Coronary artery (tissue), 2 donors: ENCODE measurements at regions not wholly inside any gene's neighbourhood (a gene's known extent, or its start where the extent isn't known, plus 50 kb on each side); places are given as distances from the start of the nearest gene placed in this dataset.
"Not testable (repeated sequence)": the region's sequence is repeated elsewhere in the genome, so short reads cannot be mapped to it uniquely, and the experiment has no call there.

Experiments
- DNase-seq: peaks from one replicate; pipeline ENCODE4 v3.0.0-alpha.2; 2017; ENCODE audit warnings: low spot score
- H3K27ac ChIP-seq, 2 donors: fragments of 200-600 bp; sonication (generic); one replicate each; pipeline ENCODE4 v1.5.1; 2016 to 2019
- H3K4me3 ChIP-seq: fragments of 200-600 bp; sonication (generic); 2 replicates; pipeline ENCODE4 v1.5.1; 2016; ENCODE audit warnings: mild to moderate bottlenecking, moderate library complexity
- TF ChIP-seq, protein P1 (sequence below): fragments of 200-600 bp; sonication (generic); IDR thresholded peaks from one replicate; pipeline ENCODE4 v1.5.1; 2019; ENCODE audit warnings: antibody characterized with exemption

DNA sequence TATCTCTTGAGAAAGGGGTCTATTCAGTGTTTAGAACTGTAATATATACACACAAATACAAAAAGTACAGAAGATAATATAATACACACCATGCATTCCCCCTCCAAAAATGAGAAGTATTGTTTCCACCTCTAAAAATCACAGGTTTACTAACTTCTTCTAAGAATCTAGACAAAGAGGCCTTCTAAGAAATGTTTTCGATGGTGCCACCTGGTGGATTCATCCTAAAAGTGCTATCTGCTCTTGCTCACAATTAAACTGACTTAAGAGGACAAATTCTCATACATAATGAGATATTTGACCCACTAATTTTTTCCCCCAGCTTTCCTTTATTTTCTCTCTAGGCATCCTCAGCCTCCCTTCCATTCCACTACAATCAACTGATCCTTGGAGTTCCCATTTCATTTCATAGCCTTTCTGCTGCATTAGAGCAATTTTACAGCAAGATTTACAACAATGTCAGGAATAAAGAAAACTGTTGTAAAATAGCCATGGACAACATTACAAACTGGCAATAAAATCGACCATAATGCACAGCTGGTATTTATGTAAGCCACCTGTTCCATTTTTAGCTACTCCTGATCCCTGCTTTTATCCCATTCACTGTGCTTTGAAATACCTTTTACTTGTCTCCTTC lies 124.6 kb downstream of the ARRDC4 start:
- Histone ChIP-seq H3K4me3 (no peak overlapping the region), H3K27ac (no peak overlapping the region)
- TF ChIP-seq, protein P1, sequence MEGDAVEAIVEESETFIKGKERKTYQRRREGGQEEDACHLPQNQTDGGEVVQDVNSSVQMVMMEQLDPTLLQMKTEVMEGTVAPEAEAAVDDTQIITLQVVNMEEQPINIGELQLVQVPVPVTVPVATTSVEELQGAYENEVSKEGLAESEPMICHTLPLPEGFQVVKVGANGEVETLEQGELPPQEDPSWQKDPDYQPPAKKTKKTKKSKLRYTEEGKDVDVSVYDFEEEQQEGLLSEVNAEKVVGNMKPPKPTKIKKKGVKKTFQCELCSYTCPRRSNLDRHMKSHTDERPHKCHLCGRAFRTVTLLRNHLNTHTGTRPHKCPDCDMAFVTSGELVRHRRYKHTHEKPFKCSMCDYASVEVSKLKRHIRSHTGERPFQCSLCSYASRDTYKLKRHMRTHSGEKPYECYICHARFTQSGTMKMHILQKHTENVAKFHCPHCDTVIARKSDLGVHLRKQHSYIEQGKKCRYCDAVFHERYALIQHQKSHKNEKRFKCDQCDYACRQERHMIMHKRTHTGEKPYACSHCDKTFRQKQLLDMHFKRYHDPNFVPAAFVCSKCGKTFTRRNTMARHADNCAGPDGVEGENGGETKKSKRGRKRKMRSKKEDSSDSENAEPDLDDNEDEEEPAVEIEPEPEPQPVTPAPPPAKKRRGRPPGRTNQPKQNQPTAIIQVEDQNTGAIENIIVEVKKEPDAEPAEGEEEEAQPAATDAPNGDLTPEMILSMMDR, result peak; percentile 36
- DNase-seq, result no peak

DNA sequence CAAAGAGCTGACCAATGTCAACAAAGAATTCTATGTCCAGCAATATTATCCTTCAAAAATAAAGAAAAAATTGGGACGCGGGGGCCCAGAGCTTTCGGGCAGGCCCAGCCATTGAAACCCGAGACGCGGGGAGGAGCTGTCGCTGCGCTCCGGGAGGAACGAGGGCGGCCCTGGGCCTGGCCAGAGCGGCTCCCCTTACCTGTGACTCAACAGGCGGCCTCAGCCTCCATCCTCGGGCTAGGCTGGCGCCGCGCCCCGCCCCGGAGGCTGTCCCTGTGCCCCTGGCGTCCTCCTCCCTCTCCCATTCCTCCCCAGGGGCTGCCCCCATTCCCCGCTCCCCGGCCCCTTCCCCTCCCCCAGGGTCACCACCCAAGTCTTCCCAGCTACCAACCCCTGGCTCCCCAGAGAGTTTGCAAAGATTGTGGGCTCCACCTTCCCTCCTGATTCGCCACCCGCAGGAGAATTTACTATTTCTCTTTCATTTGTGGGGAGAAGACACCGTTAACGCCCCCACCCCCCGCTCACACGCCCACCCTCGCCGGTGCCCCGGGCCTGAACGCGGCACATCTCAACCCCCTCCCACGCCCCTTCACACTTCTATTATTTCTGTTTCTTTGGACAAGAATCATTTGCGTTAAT lies 127.9 kb downstream of the ARRDC4 start:
- DNase-seq, H3K4me3 ChIP-seq, H3K27ac ChIP-seq: not testable (repeated sequence)

DNA sequence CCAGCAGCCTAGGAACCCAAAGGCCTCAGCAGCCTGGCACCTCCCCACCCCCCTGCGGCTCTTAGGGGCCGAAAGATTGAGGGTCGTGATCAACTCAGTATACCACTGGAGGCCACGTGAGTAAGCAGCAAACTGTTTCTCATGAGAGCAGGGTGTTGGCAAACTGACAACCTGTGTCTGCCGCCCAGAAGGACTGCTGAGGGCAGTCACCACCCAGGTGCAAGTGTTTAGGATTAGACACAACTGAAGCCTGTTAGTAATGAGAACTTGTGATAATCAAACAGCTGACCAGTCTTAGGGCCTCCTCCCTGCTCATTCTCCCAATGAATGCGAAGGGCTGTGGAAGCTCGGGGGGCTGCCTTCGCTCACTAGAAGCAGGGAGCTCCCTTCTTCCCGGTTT lies 128.8 kb downstream of the ARRDC4 start:
- H3K27ac ChIP-seq, DNase-seq, H3K4me3 ChIP-seq: not testable (repeated sequence)

DNA sequence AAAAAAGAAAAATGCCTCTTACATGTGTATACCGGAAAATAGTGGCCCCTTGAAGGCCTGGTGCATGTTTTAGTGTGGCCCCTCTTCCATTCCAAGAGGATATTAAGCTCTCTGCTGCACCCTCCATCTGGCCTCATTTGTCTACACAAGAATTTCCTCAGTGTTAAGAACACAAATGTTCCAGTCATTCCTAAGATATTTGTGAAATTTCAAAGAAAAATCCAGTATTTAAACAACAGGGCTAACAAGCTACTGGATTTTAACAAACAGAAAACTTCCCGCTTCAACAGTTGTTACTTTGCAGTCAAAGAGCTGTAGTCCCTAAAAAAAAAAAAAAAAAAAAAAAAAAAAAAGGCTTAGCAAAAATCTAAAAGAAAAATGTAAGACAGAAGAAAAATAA lies 137.5 kb downstream of the ARRDC4 start:
- not testable (repeated sequence) for DNase-seq, H3K4me3 ChIP-seq

DNA sequence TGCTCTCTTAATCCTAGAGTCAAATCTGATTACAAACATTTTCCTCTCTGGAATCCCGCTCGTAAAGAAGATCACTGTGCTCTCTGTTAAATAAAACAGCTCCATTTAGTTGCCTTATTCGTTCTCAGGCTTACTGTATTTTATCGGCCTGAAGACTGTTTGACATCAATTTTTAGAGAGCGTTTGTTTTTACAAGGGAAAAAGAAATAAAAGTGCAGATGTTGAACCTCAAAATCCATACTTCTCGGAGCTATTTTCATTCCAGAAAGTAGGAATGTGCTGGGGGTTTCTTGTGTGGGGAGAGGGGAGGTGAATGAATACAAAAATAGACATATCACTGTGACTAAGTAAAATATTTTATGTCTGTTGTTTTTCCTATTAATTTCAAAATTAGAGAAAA lies 140.1 kb downstream of the ARRDC4 start:
- H3K27ac ChIP-seq, H3K4me3 ChIP-seq, DNase-seq: not testable (repeated sequence)

More for the DNA sequence above, 137.5 kb downstream of the ARRDC4 start:
- not testable (repeated sequence) for H3K27ac ChIP-seq

DNA sequence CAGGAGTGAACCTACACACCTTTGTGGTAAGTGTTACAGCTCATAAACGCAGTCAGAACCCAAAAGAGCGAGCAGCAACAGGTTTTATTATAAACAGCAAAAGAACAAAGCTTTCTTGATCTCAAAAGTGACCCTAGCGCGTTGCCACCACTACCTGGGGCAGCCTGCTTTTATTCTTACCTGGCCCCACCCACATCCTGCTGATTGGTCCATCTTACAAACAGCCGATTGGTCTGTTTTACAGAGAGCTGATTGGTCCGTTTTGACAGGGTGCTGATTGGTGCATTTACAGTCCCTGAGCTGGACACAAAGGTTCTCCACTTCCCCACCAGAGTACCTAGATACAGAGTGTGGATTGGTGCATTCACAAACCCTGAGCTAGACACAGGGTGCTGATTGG lies 143.1 kb downstream of the ARRDC4 start:
- TF ChIP-seq, protein P1, result no peak
- Histone ChIP-seq H3K4me3 (no peak overlapping the region), H3K27ac (no peak overlapping the region)
- DNase-seq, result no peak

DNA sequence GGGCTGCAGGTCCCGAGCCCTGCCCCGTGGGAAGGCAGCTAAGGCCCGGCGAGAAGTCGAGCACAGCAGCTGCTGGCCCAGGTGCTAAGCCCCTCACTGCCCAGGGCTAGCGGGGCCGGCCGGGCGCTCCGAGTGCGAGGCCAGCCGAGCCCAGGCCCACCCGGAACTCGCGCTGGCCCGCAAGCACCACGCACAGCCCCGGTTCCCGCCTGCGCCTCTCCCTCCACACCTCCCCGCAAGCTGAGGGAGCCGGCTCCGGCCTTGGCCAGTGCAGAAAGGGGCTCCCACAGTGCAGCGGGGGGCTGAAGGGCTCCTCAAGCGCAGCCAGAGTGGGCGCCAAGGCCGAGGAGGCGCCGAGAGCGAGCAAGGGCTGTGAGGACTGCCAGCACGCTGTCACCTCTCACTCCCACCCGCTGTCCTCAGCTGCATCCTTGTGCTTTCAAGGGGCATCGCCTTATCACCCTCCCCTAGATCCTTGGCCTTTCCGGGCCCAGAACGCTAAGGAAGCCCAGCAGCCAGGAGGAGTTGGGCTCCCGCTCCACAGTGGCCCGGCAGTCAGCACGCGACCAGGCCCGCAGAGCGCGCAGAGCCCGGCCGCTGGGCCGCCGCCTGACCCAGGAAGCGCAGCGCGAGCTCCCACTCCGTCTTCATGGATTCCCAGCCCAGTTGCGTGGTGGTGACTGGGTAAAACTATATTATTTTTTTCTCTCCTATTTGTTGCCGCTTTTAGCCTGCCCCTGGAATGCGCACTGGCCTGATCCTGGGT lies 144.1 kb downstream of the ARRDC4 start:
- not testable (repeated sequence) for H3K4me3 ChIP-seq, DNase-seq, H3K27ac ChIP-seq

DNA sequence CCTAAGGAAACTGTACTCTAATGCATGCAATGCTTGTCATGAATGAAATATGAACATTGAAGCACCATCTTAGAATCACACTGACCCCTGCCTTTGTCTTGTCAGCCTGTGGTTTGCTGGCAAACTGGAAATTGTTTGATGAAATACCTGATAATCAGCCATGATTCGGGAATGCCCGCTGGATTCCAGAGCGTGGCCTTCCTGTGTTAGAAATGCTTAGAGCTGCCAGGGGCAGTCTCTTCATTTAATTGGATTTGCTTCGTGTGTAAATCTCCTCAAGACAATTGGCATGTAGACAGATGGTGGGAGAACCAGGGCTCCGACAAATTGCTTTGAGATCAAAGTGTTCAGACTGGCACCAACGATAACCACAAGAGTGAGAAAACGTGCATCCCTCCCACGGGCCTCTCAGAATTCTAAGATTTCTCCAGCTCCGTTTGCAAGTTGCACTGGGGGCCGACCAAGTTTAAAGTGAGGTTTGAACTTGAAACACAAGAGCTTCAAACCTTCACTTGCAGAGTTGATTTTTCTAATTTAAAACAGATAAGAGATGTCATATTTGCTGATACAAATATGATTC lies 146.2 kb downstream of the ARRDC4 start:
- not testable (repeated sequence) for H3K4me3 ChIP-seq, DNase-seq, H3K27ac ChIP-seq

DNA sequence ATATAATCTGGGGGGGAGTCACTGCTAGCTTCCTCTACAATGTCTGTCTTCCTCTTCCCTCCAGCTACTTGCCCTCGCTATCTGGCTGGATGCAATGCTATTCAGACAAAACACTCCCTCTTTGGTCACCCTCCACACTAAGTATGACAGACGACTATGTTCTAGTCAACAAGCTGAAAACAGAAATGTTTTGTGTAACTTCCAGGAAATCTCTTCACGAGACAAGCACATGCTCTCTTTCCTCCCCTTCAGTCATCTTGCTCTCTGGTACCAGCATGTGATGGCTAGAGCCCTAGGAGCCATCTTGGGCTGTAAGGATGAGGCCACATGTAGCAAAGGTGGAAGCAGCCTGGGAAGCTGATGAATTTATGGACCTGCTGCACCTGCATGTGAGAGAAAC lies 151.3 kb downstream of the ARRDC4 start:
- Histone ChIP-seq H3K27ac (no peak overlapping the region), H3K4me3 (no peak overlapping the region)
- TF ChIP-seq, protein P1, result no peak
- no peak for DNase-seq

DNA sequence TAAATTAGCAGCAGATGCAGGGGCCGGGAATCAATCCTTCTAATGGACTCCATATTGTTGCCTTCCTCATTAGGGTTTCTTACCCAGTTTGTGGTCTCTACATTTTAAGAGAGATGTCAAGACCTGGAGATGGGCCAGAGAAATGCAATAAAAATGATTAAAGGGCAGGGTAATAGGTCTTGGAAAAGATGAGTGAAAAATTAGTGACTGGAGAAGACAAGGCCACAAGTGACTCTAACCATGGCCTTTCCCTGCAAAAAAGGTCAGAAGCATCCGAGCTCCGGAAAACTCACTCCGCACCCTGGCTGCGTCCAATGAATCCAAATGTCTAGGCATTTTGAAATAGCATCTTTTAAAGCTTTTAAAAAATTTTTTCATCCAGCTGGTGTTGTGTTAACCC lies 152.8 kb downstream of the ARRDC4 start:
- H3K4me3 ChIP-seq, result no peak overlapping the region
- DNase-seq, result no peak
- TF ChIP-seq, protein P1, result no peak
- no peak overlapping the region for H3K27ac ChIP-seq
